ENCODE measurements at regions not wholly inside any gene's neighbourhood (a gene's known extent, or its start where the extent isn't known, plus 50 kb on each side); places are given as distances from the start of the nearest gene placed in this dataset.
A peak's percentile ranks its signal among the peaks of the same experiment; 100 is the strongest.

- Histone ChIP-seq H3K4me1 (ENCODE audit: control extremely low read depth in 1 of 4, control insufficient read depth in 4 of 4, insufficient read depth in 4 of 4, low read length in 3 of 4) (peaks cover 0 to 8% (median 3%) of the 10 kb centered on the region in 4 experiments), H3K27ac (ENCODE audit: insufficient read depth in 1 of 2, low read depth in 1 of 2, low read length in 2 of 2, poor library complexity in 1 of 2, severe bottlenecking in 2 of 2) (no peak overlapping the region), H3K27me3 (replicated peaks in 2 of 5; ENCODE audit: control insufficient read depth in 4 of 5, insufficient read depth in 5 of 5, low read length in 4 of 5) (no peaks in the 10 kb centered on the region), H3K36me3 (ENCODE audit: control insufficient read depth in 4 of 4, insufficient read depth in 4 of 4, low read length in 3 of 4) (no peaks in the 10 kb centered on the region), H3K9me3 (ENCODE audit: control extremely low read depth in 1 of 5, control insufficient read depth in 4 of 5, insufficient read depth in 2 of 5, low read depth in 1 of 5, low read length in 4 of 5) (no peaks in the 10 kb centered on the region), H3K4me3 (ENCODE audit: control insufficient read depth in 1 of 7, extremely low read depth in 1 of 7, insufficient read depth in 4 of 7, low read depth in 2 of 7, low read length in 6 of 7) (no peak overlapping the region)
- POLR2A ChIA-PET, result no interaction called here
- WGBS (ENCODE audit: insufficient coverage), result 96% methylated on average over 7 of the region's 8 CpGs
- CTCF ChIA-PET, result interaction anchor here (0.5 to 4.3 kb wide), 9 partner anchors 12 to 203 kb away, joined by 3 to 68 read pairs (median 4); no protein-coding TSS in a partner anchor
- no peak for DNase-seq
Observed at GRCh38 chr1:55276671-55277376, 61.7 kb upstream of the USP24 start.

- Histone ChIP-seq H3K4me3 (ENCODE audit: control insufficient read depth in 1 of 7, extremely low read depth in 1 of 7, insufficient read depth in 4 of 7, low read depth in 2 of 7, low read length in 6 of 7) (no peak overlapping the region), H3K27me3 (replicated peaks in 2 of 5; ENCODE audit: control insufficient read depth in 4 of 5, insufficient read depth in 5 of 5, low read length in 4 of 5) (no peaks in the 10 kb centered on the region), H3K9me3 (ENCODE audit: control extremely low read depth in 1 of 5, control insufficient read depth in 4 of 5, insufficient read depth in 2 of 5, low read depth in 1 of 5, low read length in 4 of 5) (no peaks in the 10 kb centered on the region), H3K36me3 (ENCODE audit: control insufficient read depth in 4 of 4, insufficient read depth in 4 of 4, low read length in 3 of 4) (no peaks in the 10 kb centered on the region), H3K27ac (ENCODE audit: insufficient read depth in 1 of 2, low read depth in 1 of 2, low read length in 2 of 2, poor library complexity in 1 of 2, severe bottlenecking in 2 of 2) (no peak overlapping the region), H3K4me1 (ENCODE audit: control extremely low read depth in 1 of 4, control insufficient read depth in 4 of 4, insufficient read depth in 4 of 4, low read length in 3 of 4) (peaks cover 0 to 8% (median 3%) of the 10 kb centered on the region in 4 experiments)
- ChIA-PET CTCF (interaction anchor here (0.7 kb wide), 1 partner anchor 139 kb away, joined by 3 read pairs; no protein-coding TSS in a partner anchor), POLR2A (no interaction called here)
- WGBS (ENCODE audit: insufficient coverage), result 57% methylated on average over 1 of the region's 1 CpG
- DNase-seq, result peak in 1 of 3 donors; percentile 31
Observed at GRCh38 chr1:55275941-55276341, 60.8 kb upstream of the USP24 start.

GRCh38 chr1:55275151-55275748 is 60.1 kb upstream of the USP24 start:
- CTCF ChIA-PET, result interaction anchor here (0.7 to 1.4 kb wide), 3 partner anchors 75 to 138 kb away, joined by 3 to 4 read pairs (median 3); no protein-coding TSS in a partner anchor
- WGBS (ENCODE audit: insufficient coverage), result 92% methylated on average over 9 of the region's 12 CpGs
- H3K9me3 ChIP-seq (ENCODE audit: control extremely low read depth in 1 of 5, control insufficient read depth in 4 of 5, insufficient read depth in 2 of 5, low read depth in 1 of 5, low read length in 4 of 5), result no peaks in the 10 kb centered on the region

GRCh38 chr1:55272994-55273393 is 57.8 kb upstream of the USP24 start:
- peaks cover 0 to 8% (median 3%) of the 10 kb centered on the region in 4 experiments for H3K4me1 ChIP-seq (ENCODE audit: control extremely low read depth in 1 of 4, control insufficient read depth in 4 of 4, insufficient read depth in 4 of 4, low read length in 3 of 4)
- no peak for DNase-seq
- no peaks in the 10 kb centered on the region for H3K36me3 ChIP-seq (ENCODE audit: control insufficient read depth in 4 of 4, insufficient read depth in 4 of 4, low read length in 3 of 4)
- ChIA-PET CTCF (interaction anchor here (1.0 kb wide), 1 partner anchor 11 kb away, joined by 3 read pairs; no protein-coding TSS in a partner anchor), POLR2A (no interaction called here)
- H3K9me3 ChIP-seq (ENCODE audit: control extremely low read depth in 1 of 5, control insufficient read depth in 4 of 5, insufficient read depth in 2 of 5, low read depth in 1 of 5, low read length in 4 of 5), result peaks cover 0 to 4% (median 0%) of the 10 kb centered on the region in 5 experiments
- 100% methylated on average over 3 of the region's 4 CpGs for WGBS (ENCODE audit: insufficient coverage)
- H3K27ac ChIP-seq (ENCODE audit: insufficient read depth in 1 of 2, low read depth in 1 of 2, low read length in 2 of 2, poor library complexity in 1 of 2, severe bottlenecking in 2 of 2), result no peak overlapping the region
- H3K27me3 ChIP-seq (replicated peaks in 2 of 5; ENCODE audit: control insufficient read depth in 4 of 5, insufficient read depth in 5 of 5, low read length in 4 of 5), result no peaks in the 10 kb centered on the region
- H3K4me3 ChIP-seq (ENCODE audit: control insufficient read depth in 1 of 7, extremely low read depth in 1 of 7, insufficient read depth in 4 of 7, low read depth in 2 of 7, low read length in 6 of 7), result no peak overlapping the region

More at GRCh38 chr1:55275151-55275748, 60.1 kb upstream of the USP24 start:
- POLR2A ChIA-PET, result interaction anchor here (0.6 kb wide), 1 partner anchor 107 kb away, joined by 4 read pairs; no protein-coding TSS in a partner anchor
- DNase-seq, result peak in 1 of 3 donors; percentile 10
- Histone ChIP-seq H3K4me3 (ENCODE audit: control insufficient read depth in 1 of 7, extremely low read depth in 1 of 7, insufficient read depth in 4 of 7, low read depth in 2 of 7, low read length in 6 of 7) (no peak overlapping the region), H3K36me3 (ENCODE audit: control insufficient read depth in 4 of 4, insufficient read depth in 4 of 4, low read length in 3 of 4) (no peaks in the 10 kb centered on the region), H3K27me3 (replicated peaks in 2 of 5; ENCODE audit: control insufficient read depth in 4 of 5, insufficient read depth in 5 of 5, low read length in 4 of 5) (no peaks in the 10 kb centered on the region), H3K27ac (ENCODE audit: insufficient read depth in 1 of 2, low read depth in 1 of 2, low read length in 2 of 2, poor library complexity in 1 of 2, severe bottlenecking in 2 of 2) (no peak overlapping the region), H3K4me1 (ENCODE audit: control extremely low read depth in 1 of 4, control insufficient read depth in 4 of 4, insufficient read depth in 4 of 4, low read length in 3 of 4) (peaks cover 0 to 8% (median 3%) of the 10 kb centered on the region in 4 experiments)

Data from common myeloid progenitor, CD34-positive (primary cell).